ENCODE measurements at regions not wholly inside any gene's neighbourhood (a gene's known extent, or its start where the extent isn't known, plus 50 kb on each side); places are given as distances from the start of the nearest gene placed in this dataset.

DNA sequence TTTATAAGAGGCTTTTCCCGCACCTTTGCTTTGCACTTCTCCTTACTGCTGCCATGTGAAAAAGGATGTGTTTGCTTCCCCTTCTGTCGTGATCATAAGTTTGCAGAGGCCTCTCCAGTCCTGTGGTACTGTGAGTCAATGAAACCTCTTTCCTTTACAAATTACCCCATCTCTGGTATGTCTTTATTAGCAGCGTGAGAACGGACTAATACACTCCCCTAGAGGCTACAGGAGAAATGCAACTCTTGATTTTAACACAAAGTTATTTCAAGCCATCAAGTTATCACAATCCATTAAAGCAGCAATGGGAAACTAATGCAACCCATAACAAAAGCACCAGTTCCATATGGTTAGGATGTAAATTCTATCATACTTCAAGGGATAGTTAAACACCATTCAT is 1378.8 kb upstream of the DDX18 start:
- H3K79me2 ChIP-seq (ENCODE audit: low read length): no peaks in the 10 kb centered on the region
- no peak overlapping the region for H3K4me3 ChIP-seq (ENCODE audit: low read length)
- H3K36me3 ChIP-seq (ENCODE audit: low read depth, low read length): no peaks in the 10 kb centered on the region
- no peak for ATAC-seq
- BruUV-seq (replicated peaks): no TSS peak
- CTCF ChIA-PET: no interaction called here
- POLR2A ChIA-PET (ENCODE audit: unreplicated experiment): no interaction called here
- no peak for DNase-seq
- H4K20me1 ChIP-seq (ENCODE audit: low read length): no peaks in the 10 kb centered on the region
- H3K27ac ChIP-seq (ENCODE audit: low read length): no peak overlapping the region
- H3K9me2 ChIP-seq (replicated peaks; ENCODE audit: low read length): no peaks in the 10 kb centered on the region
- H3K9me3 ChIP-seq (ENCODE audit: low read length): no peaks in the 10 kb centered on the region
- H3K27me3 ChIP-seq (ENCODE audit: low read length): no peaks in the 10 kb centered on the region
- no peaks in the 10 kb centered on the region for H3K4me1 ChIP-seq (ENCODE audit: insufficient read depth, low read length)
- H3K4me2 ChIP-seq (ENCODE audit: low read length): no peak overlapping the region
- intact Hi-C loops (cut with micrococcal nuclease): no loop called here
- no peak overlapping the region for H3K9ac ChIP-seq (ENCODE audit: low read length)
- TF ChIP-seq, protein P1, sequence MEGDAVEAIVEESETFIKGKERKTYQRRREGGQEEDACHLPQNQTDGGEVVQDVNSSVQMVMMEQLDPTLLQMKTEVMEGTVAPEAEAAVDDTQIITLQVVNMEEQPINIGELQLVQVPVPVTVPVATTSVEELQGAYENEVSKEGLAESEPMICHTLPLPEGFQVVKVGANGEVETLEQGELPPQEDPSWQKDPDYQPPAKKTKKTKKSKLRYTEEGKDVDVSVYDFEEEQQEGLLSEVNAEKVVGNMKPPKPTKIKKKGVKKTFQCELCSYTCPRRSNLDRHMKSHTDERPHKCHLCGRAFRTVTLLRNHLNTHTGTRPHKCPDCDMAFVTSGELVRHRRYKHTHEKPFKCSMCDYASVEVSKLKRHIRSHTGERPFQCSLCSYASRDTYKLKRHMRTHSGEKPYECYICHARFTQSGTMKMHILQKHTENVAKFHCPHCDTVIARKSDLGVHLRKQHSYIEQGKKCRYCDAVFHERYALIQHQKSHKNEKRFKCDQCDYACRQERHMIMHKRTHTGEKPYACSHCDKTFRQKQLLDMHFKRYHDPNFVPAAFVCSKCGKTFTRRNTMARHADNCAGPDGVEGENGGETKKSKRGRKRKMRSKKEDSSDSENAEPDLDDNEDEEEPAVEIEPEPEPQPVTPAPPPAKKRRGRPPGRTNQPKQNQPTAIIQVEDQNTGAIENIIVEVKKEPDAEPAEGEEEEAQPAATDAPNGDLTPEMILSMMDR (conservative IDR thresholded peaks at IDR 0.05; ENCODE audit: low read depth, low read length): no peak; the same call in 1 of the 2 replicates
- TF ChIP-seq EZH2 (IDR thresholded peaks at IDR 0.05; ENCODE audit: low read length, unreplicated experiment) (no peak), EZH2phosphoT487 (IDR thresholded peaks at IDR 0.05; ENCODE audit: borderline replicate concordance, low read length) (no peak)
- H3F3A ChIP-seq (ENCODE audit: low read length, unreplicated experiment): no peaks in the 10 kb centered on the region
- no peak overlapping the region for H2AFZ ChIP-seq (ENCODE audit: low read length)

GRCh38 chr2:116440104-116440653 is 1374.3 kb upstream of the DDX18 start:
- CTCF ChIA-PET: no interaction called here
- DNase-seq: no peak
- no peak for TF ChIP-seq EZH2phosphoT487 (IDR thresholded peaks at IDR 0.05; ENCODE audit: borderline replicate concordance, low read length)
- no peak for TF ChIP-seq EZH2 (IDR thresholded peaks at IDR 0.05; ENCODE audit: low read length, unreplicated experiment)
- TF ChIP-seq, protein P1 (conservative IDR thresholded peaks at IDR 0.05; ENCODE audit: low read depth, low read length): no peak
- Histone ChIP-seq H3K9ac (ENCODE audit: low read length) (no peak overlapping the region), H2AFZ (ENCODE audit: low read length) (no peak overlapping the region), H3K9me2 (replicated peaks; ENCODE audit: low read length) (no peaks in the 10 kb centered on the region), H3K79me2 (ENCODE audit: low read length) (no peaks in the 10 kb centered on the region), H3K9me3 (ENCODE audit: low read length) (no peaks in the 10 kb centered on the region), H3F3A (ENCODE audit: low read length, unreplicated experiment) (no peaks in the 10 kb centered on the region), H3K4me2 (ENCODE audit: low read length) (no peak overlapping the region), H3K27me3 (ENCODE audit: low read length) (no peaks in the 10 kb centered on the region), H3K4me1 (ENCODE audit: insufficient read depth, low read length) (no peaks in the 10 kb centered on the region), H3K4me3 (ENCODE audit: low read length) (no peak overlapping the region), H3K27ac (ENCODE audit: low read length) (no peak overlapping the region), H4K20me1 (ENCODE audit: low read length) (no peaks in the 10 kb centered on the region), H3K36me3 (ENCODE audit: low read depth, low read length) (no peaks in the 10 kb centered on the region)
- intact Hi-C loops (cut with micrococcal nuclease): no loop called here
- POLR2A ChIA-PET (ENCODE audit: unreplicated experiment): no interaction called here
- no peak for ATAC-seq
- no TSS peak for BruUV-seq (replicated peaks)

DNA sequence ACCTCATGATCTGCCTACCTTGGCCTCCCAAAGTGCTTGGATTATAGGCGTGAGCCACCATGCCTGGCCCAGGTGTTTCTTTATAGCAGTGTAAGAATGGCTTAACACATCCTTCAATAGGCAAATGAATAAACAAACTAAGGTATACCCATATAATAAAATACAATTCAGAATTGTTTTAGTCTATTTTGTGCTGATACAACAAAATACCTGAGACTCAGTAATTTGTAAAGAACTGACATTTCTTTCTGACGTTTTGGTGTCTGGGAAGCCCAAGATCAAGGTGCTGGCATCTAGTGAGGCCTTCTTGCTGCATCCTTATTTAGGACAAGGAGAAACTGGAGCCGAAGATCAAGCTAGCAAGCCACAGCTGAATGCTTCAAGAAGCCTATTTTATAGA is 1372.1 kb upstream of the DDX18 start:
- Histone ChIP-seq H3K79me2 (ENCODE audit: low read length) (no peaks in the 10 kb centered on the region), H3F3A (ENCODE audit: low read length, unreplicated experiment) (no peaks in the 10 kb centered on the region), H4K20me1 (ENCODE audit: low read length) (no peaks in the 10 kb centered on the region), H3K9me3 (ENCODE audit: low read length) (no peaks in the 10 kb centered on the region), H3K36me3 (ENCODE audit: low read depth, low read length) (no peaks in the 10 kb centered on the region), H3K9me2 (replicated peaks; ENCODE audit: low read length) (no peaks in the 10 kb centered on the region), H3K27ac (ENCODE audit: low read length) (no peak overlapping the region), H3K4me2 (ENCODE audit: low read length) (no peak overlapping the region), H3K27me3 (ENCODE audit: low read length) (no peaks in the 10 kb centered on the region), H2AFZ (ENCODE audit: low read length) (no peak overlapping the region), H3K9ac (ENCODE audit: low read length) (no peak overlapping the region), H3K4me3 (ENCODE audit: low read length) (no peak overlapping the region), H3K4me1 (ENCODE audit: insufficient read depth, low read length) (no peaks in the 10 kb centered on the region)
- BruUV-seq (replicated peaks): no TSS peak
- CTCF ChIA-PET: no interaction called here
- no peak for ATAC-seq
- DNase-seq: no peak
- TF ChIP-seq, protein P1 (conservative IDR thresholded peaks at IDR 0.05; ENCODE audit: low read depth, low read length): no peak
- TF ChIP-seq EZH2phosphoT487 (IDR thresholded peaks at IDR 0.05; ENCODE audit: borderline replicate concordance, low read length) (no peak), EZH2 (IDR thresholded peaks at IDR 0.05; ENCODE audit: low read length, unreplicated experiment) (no peak)
- POLR2A ChIA-PET (ENCODE audit: unreplicated experiment): no interaction called here
- intact Hi-C loops (cut with micrococcal nuclease): no loop called here

All from PC-3 (cell line).